Parathyroid adenoma (tissue), 2 donors: ENCODE measurements at regions not wholly inside any gene's neighbourhood (a gene's known extent, or its start where the extent isn't known, plus 50 kb on each side); places are given as distances from the start of the nearest gene placed in this dataset.

Experiments used
- H2AFZ ChIP-seq: fragments of 300-600 bp; sonication (generic); one replicate; pipeline ENCODE4 v1.7.0; 2017; ENCODE audit warnings: antibody characterized with exemption, mild to moderate bottlenecking
- H3K27ac ChIP-seq: fragments of 300-600 bp; sonication (generic); one replicate; pipeline ENCODE4 v1.7.0; 2017
- H3K27me3 ChIP-seq: fragments of 300-600 bp; sonication (generic); one replicate; pipeline ENCODE4 v1.7.0; 2017; ENCODE audit warnings: low read length; ENCODE audit not compliant: control insufficient read depth, insufficient read depth
- H3K36me3 ChIP-seq: fragments of 300-600 bp; sonication (generic); one replicate; pipeline ENCODE4 v1.7.0; 2017; ENCODE audit warnings: low read length; ENCODE audit not compliant: control insufficient read depth, insufficient read depth
- H3K4me1 ChIP-seq: fragments of 300-600 bp; sonication (generic); one replicate; pipeline ENCODE4 v1.7.0; 2017; ENCODE audit warnings: control low read depth
- H3K4me2 ChIP-seq: fragments of 300-600 bp; sonication (generic); one replicate; pipeline ENCODE4 v1.7.0; 2017; ENCODE audit warnings: low read length
- H3K4me3 ChIP-seq: fragments of 300-600 bp; sonication (generic); one replicate; pipeline ENCODE4 v1.7.0; 2017; ENCODE audit warnings: low read depth, low read length
- H3K79me2 ChIP-seq: fragments of 300-600 bp; sonication (generic); one replicate; pipeline ENCODE4 v1.7.0; 2017; ENCODE audit warnings: control low read depth
- H3K9ac ChIP-seq: fragments of 300-600 bp; sonication (generic); one replicate; pipeline ENCODE4 v1.7.0; 2017; ENCODE audit warnings: mild to moderate bottlenecking
- H3K9me3 ChIP-seq: fragments of 300-600 bp; sonication (generic); one replicate; pipeline ENCODE4 v1.7.0; 2017; ENCODE audit warnings: low read length; ENCODE audit not compliant: control insufficient read depth
- CTCF ChIP-seq: fragments of 300-600 bp; sonication (generic); IDR thresholded peaks from one replicate; pipeline ENCODE4 v1.7.0; 2017; ENCODE audit warnings: antibody characterized with exemption, mild to moderate bottlenecking
- donor health status: primary hyperparathyroidism.

- no peak for TF ChIP-seq CTCF
- Histone ChIP-seq H3K36me3 (no peaks in the 10 kb centered on the region), H3K4me1 (peaks cover 26% of the 10 kb centered on the region), H3K27me3 (no peaks in the 10 kb centered on the region), H3K9me3 (no peaks in the 10 kb centered on the region), H2AFZ (peak overlapping the region; percentile 14), H3K9ac (no peak overlapping the region), H3K79me2 (no peaks in the 10 kb centered on the region), H3K4me3 (no peak overlapping the region), H3K27ac (peak overlapping the region; percentile 1), H3K4me2 (no peak overlapping the region)
These were observed 481.5 kb downstream of the TSN start for GRCh38 chr2:122236925-122237324.

GRCh38 chr2:122237450-122237849 is 482.0 kb downstream of the TSN start:
- Histone ChIP-seq H3K9ac (no peak overlapping the region), H3K9me3 (no peaks in the 10 kb centered on the region), H3K36me3 (no peaks in the 10 kb centered on the region), H3K4me3 (no peak overlapping the region), H3K4me1 (peaks cover 26% of the 10 kb centered on the region), H3K27me3 (no peaks in the 10 kb centered on the region), H2AFZ (peak overlapping the region; percentile 14), H3K4me2 (no peak overlapping the region), H3K79me2 (no peaks in the 10 kb centered on the region), H3K27ac (peak overlapping the region; percentile 1)
- TF ChIP-seq CTCF = no peak

GRCh38 chr2:122238006-122238559 is 482.6 kb downstream of the TSN start:
- Histone ChIP-seq H3K79me2 (no peaks in the 10 kb centered on the region), H3K27me3 (no peaks in the 10 kb centered on the region), H3K4me1 (peaks cover 26% of the 10 kb centered on the region), H3K9me3 (no peaks in the 10 kb centered on the region), H3K27ac (peak overlapping the region; percentile 50), H2AFZ (peak overlapping the region; percentile 31), H3K4me3 (no peak overlapping the region), H3K9ac (no peak overlapping the region), H3K4me2 (no peak overlapping the region), H3K36me3 (no peaks in the 10 kb centered on the region)
- TF ChIP-seq CTCF = no peak

GRCh38 chr2:122239440-122239839 is 484.0 kb downstream of the TSN start:
- Histone ChIP-seq H3K27ac (no peak overlapping the region), H2AFZ (no peak overlapping the region), H3K9me3 (no peaks in the 10 kb centered on the region), H3K9ac (no peak overlapping the region), H3K27me3 (no peaks in the 10 kb centered on the region), H3K36me3 (no peaks in the 10 kb centered on the region), H3K79me2 (no peaks in the 10 kb centered on the region), H3K4me3 (no peak overlapping the region), H3K4me2 (no peak overlapping the region), H3K4me1 (peaks cover 26% of the 10 kb centered on the region)
- no peak for TF ChIP-seq CTCF

GRCh38 chr2:122244598-122245229 is 489.3 kb downstream of the TSN start:
- Histone ChIP-seq H2AFZ (peak overlapping the region; percentile 15), H3K9me3 (no peaks in the 10 kb centered on the region), H3K27me3 (no peaks in the 10 kb centered on the region), H3K4me1 (peaks cover 6% of the 10 kb centered on the region), H3K4me2 (no peak overlapping the region), H3K36me3 (no peaks in the 10 kb centered on the region), H3K9ac (no peak overlapping the region), H3K4me3 (no peak overlapping the region), H3K27ac (no peak overlapping the region), H3K79me2 (no peaks in the 10 kb centered on the region)
- no peak for TF ChIP-seq CTCF
